NCI-H460 (cell line): ENCODE measurements at regions not wholly inside any gene's neighbourhood (a gene's known extent, or its start where the extent isn't known, plus 50 kb on each side); places are given as distances from the start of the nearest gene placed in this dataset.
A peak's percentile ranks its signal among the peaks of the same experiment; 100 is the strongest.

Source experiments
- DNase-seq: peaks from one replicate; pipeline ENCODE4 v3.0.0-alpha.2; 2016; ENCODE audit warnings: low read depth; ENCODE audit errors: extremely low read depth

DNA sequence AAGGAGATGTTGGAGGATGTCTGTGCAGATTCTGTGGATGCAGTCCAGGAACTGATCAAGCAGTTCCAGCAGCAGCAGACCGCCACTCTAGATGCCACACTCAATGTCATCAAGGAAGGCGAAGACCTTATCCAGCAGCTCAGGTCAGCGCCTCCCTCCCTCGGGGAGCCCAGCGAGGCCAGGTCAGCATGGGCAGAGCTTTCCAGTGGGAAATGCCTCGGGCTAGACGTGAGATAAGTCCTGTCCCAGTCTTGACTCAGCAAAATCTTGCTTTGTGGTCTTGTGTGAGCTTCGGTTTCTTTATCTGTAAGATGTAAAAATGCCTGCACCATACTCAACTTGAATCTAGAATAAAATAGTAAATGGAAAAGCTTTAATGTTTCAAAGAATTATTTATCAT lies 335.1 kb upstream of the UMPS start:
- DNase-seq, result no peak

DNA sequence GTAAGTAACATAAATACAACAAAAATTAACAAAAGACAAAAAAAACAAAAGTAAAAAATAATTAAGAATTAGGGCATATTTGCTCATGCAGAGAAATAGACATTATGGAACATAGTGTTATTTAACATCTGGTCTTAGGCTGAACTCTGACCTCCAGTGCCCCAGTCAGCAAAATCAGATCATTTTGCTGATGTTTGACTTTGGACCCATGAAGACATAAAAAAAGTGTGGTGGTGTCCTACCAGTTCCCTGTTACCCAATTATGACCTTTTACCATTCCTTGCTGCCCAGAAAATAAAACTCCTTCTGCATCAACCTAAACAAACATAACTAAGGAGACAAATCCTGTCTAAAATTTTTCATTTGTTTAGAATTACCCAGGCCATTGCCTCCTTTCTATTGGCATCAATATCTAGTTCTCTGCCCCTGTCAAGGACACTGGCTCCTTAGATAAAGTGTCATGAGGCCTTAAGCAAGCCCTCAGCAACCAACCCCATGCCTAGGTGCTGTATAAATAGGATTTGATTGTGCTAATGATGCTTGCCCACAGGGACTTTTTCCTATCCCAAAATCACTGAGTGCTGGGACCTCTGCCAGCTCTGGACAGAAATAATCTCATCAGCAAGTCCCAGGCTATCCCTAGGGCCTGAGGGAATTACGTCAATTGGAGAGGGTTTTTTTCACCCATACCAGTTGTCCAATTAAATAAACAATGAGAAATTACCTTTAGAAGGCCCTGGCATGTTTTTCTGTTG lies 334.5 kb upstream of the UMPS start:
- DNase-seq, result no peak

DNA sequence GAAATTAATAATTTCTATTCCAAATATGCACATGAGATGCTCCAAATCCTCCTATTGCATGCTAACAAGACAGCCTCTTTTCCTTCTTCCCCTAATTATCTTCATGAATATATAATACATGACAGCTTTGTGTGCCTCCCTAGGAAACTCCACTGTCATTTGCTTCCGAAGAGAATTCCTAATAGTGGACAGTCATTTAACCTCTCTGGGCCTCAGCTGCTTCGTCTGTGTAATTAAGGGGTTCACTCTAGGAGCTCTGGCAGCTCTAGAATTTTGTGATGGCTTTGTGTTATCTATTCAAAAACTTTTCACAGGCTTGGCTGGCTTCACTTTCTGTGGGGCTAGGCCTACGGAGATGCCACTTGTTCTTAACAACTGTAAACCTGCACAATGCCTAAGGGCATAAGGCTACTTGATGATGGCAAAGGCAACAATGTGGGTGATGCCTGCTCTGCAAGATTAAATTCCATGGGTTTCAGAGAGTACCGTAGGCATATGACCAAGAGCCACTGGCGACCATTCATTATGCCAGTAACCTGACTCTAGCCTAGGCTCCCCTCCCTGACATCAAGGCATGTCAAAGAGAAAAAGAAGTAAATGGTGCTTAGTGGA lies 333.8 kb upstream of the UMPS start:
- no peak for DNase-seq

DNA sequence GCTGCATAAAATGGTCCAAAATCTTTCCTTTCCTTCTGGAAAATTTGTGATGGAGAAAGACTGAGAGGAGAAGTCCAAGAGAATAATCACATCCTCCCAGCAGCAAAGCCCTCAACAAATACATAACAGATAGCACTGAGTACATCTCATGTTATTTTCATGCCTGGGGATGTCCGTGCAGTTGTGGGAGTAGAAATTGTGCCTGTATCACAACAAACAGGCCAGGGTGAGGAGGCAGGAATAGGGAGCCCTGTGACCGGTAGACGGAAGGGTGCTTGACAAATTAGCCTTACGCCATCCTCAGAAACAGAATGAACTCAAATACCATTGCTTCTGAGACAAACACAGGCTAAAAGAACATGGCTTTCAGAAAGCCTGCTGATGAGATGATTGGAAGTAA lies 333.2 kb upstream of the UMPS start:
- no peak for DNase-seq

DNA sequence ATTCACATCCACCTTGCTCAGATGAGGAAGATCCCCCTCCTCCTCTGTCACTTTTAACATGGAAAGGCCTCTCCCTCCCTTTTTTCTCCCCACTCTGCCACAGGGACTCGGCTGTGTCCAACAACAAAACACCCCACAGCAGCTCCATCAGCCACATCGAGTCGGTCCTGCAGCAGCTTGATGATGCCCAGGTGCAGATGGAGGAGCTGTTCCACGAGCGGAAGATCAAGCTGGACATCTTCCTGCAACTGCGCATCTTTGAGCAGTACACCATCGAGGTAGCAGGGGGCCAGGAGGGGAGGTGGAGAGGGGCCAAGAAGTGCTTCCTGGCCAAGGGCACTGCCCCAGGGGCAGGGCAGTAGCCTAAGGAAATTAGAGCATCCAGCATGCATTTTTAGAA lies 331.7 kb upstream of the UMPS start:
- DNase-seq, result no peak

DNA sequence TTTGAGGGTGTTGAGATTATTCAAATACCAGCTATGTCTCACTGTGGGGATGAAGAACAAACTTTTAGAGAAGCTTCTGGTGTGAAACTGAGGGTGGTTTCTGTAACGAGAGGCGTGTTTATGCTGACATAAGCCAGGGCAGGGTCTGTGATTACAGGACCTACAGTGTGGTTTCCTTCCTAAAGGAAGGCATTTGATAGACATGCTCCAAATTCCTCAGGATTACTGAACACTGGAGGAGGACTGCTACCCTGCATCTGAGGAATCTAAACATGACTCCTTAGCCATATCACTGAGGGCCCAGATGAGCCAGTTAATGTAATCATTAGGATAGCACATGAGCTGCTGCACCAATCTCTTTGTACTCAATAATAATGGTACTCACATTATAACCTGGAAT lies 328.4 kb upstream of the UMPS start:
- DNase-seq, result peak; percentile 30

DNA sequence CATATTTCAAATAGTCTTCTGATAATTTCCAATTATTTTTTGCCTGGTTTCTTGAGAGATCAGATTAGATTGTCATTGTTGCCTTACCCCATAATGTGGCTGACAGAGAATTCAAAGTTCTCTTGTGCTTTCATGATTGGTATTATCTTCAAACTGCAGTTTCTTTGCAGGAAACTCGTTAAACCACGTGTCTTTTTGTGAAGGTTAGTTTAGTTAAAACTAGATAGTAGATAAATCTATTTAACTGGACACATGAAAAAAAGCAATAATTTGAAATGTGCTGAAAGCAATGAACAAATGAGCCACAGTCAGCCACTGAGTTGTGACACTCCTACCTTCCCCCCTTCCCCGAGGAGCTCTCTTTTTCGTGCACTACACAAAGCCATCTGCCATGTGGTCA lies 327.5 kb upstream of the UMPS start:
- DNase-seq, result no peak

DNA sequence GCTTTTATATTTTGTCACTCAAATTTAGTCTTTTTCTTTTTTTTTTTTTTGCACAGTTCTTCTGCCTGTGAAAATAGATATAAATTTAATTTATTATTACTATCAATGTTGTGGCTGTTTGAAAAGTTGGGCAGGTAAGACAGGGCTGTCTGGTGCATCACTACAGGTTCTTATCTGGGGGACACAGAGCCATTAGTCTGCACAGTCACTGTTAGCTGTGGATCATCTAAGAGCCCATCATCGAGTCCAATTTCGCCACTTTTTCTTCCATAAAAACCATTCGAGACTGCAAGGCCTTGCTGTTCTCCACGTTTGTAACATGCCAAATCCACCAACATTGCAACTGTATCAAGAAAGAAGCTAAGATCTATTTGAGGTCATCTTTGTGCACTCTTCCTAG lies 325.6 kb upstream of the UMPS start:
- no peak for DNase-seq

DNA sequence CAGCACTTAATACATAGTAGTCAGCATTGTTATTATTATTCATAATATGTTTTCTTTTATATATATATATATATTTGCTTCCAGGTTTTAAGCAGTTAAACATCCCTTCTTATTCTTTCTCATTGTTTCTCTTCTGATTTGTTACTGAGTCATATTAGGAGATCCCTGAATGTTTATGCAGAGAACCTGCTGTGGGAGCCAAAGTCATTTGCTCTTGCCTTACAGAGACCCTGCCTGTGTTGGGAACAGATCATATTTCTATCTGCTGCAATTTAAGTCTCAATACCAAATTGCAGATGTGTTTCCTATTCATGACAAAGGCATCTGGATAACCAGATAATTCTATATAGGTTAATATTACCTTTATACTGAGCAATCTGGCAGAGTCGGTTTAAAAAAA lies 323.0 kb upstream of the UMPS start:
- DNase-seq, result no peak

DNA sequence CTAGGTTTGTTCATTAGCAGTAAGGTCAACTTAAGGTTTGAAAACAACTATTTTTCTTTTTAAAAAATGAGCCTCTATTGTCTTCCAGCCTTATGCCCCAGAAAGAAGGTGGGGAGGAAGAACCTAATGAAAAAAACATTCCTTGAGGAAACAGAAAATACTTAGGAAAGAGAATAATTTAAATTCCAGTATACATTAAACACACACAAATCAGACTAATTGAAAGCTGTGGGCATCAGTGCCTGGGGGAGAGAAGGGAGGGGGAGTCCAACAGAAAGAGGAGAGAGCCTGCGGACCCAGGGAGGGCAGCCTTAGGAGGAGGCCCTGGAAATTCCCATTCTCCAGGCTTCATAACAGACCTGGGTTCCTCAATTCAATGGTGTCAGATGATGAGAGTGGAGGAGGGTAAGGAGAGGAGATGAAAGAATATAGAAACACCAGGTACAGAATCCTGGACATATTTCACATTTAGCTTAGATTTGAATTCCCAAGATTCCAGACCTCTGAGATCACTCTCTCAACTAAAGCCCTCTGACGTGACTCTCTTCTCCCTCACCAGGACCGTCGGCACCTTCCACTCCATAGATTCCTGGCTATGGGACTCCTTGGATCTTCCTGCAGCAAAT lies 320.5 kb upstream of the UMPS start:
- DNase-seq, result peak; percentile 45

DNA sequence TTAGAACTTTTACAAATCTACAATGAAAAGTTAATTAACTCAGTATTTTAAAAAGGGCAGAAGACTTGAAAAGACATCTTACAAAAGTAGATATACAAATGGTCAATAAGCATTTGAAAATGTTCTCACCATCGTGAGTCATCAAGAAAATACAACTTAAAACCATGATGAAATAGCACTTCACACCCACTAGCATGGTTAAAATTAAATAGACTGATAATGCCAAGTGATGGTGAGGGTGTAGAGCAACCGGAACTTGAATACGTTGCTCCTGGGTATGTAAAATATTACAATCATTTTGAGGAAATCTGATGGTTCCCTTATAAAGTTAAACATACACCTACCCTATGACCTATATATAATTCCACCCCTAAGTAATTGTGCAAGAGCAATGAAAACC lies 319.8 kb upstream of the UMPS start:
- peak; percentile 25 for DNase-seq

DNA sequence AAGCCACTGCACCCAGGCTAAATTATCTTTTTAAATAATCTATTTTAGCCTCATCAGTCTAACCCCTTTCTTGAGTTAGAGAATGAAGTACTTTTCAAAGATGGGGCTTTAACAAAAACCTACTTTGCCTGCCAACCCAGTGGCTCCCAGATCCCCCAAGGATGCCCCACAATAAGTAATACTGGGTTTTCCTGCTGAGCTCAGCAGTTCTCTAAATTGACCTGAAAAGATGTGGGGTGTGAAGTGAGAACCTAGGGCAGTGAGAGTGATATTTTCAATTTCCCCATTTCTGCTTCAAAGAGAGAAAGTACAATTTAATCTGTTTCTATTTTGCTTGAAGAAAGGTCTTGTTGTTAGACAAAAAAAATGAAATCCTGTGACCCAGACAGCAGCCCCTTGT lies 318.5 kb upstream of the UMPS start:
- no peak for DNase-seq

DNA sequence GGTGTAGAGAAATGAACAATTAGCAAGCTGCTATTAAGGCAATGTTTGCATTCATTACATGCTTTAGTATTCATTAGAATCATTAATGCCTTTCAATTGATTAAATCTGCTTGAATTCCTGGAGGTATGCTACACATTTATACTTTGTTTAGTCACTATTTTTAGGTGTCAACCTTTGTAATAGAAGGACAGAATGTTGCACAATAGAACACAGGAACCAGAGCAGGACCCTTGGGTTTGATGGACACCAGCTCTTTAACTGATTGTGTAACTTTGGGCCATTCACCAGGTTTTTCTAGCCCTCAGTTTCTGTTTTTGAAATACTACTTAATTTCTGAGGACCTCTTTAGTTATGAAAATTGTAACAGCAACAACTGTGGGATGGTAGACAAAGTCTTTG lies 317.6 kb upstream of the UMPS start:
- no peak for DNase-seq

DNA sequence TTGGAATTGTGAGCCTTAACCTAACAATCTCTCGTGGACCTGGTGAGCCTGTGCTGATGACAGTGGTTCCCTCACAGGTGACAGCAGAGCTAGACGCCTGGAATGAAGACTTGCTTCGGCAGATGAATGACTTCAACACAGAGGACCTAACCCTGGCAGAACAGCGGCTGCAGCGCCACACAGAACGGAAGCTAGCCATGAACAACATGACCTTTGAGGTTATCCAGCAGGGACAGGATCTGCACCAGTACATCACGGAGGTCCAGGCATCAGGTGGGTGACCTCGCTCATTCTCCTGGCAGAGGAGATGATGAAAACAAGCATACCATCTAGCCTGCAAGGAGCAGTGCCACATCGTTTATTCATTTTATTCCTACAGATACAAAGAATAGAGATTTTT lies 316.9 kb upstream of the UMPS start:
- no peak for DNase-seq

DNA sequence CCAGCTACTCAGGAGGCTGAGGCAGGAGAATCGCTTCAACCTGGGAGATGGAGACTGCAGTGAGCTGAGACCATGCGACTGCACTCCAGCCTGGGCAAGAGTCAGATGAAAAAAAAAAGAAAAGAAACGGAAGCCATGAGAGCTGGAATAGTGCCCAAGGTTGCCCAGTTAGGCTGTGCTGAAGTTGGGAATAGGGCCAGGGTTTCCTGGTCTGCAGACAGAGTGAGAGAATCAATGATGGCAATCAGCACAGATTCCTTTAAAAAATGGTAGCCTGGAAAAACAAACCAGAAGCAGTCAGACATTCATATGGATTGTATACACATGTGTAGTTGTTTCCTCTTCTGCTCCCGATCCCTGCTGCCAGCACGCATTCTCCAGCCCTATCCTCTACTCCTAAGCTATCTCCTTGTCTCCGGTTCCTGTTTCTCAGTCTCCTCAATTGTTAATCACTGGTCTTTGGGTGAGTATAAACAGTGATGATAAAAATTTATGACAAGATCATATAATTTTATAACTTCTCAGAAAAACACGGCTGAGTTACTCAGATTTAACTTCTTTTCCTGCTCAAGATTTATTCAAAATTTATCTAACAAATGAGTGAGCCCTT lies 316.2 kb upstream of the UMPS start:
- DNase-seq, result no peak

DNA sequence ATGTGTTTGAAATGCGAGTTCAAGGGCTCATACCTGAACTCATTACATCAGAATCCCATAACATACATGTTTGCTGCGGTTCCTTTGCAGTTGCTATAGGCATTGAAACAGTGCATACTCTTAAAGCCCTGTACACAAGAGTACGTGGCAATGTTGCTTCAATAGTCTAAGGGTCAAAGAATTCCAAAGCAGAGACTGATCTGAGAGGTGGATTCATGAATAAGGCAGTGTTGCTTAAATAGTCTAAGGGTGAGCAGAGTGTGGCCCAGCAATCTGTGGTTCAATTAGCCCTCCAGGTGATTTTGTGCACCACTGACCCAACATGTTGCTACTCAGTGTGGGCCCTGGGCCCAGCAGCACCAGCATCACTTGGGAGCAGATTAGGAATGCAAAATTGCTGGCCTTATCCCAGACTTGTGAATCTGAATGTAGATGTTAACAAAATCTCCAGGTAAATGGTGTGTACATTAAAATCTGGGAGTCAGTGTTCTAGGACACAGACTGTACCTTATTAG lies 314.7 kb upstream of the UMPS start:
- DNase-seq, result no peak

DNA sequence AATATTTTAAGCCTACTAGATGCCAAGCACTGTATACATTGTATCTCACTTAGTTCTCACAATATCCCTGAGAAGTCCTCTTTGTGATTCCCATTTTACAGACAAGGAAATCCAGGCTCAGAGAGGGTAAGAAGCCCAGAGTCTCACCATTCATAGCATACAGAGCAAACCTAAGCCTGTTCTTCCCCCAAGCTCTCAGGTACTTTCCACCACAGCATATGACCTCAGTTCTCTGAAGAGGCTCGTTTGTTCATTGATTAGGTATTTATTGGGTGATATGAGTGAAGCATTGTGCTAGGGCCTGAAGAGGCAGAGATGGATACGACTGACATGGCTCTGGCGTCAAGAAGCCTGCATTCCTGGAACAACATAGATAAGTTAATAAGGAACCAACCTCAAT lies 310.9 kb upstream of the UMPS start:
- no peak for DNase-seq

DNA sequence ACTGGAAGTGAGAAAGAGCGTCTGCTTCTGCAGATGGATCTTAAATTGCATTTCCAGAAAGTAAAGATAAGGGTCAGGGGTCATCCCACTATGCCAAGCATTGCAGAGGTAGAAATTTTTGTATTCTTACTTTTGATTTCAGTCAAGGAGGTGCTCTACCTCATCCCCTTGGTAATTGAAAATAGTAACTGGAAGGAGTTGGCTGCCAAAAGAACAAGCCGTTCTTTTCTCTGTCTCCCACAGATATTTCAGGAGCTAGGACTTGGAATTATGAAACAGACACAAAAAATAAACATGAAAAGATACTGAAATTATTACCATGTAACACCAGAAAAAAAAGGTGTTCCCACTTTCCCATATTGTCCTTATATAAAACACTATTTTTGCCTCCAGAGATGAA lies 309.9 kb upstream of the UMPS start:
- DNase-seq, result no peak

DNA sequence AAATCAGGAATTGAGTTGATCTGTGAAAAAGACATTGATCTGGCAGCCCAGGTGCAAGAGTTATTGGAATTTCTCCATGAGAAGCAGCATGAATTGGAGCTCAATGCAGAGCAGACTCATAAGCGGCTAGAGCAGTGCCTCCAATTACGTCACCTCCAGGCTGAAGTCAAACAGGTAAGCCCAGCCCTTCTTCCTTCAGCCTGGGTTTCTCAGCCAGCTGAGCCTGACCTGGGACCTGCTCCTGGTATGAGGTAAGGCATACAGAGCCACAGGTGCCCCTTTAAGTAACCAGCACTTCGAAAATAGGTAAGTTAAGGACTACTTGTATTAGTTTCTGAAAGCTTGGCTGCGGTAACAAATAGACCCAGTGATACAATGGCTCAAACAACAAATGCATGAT lies 307.4 kb upstream of the UMPS start:
- no peak for DNase-seq

DNA sequence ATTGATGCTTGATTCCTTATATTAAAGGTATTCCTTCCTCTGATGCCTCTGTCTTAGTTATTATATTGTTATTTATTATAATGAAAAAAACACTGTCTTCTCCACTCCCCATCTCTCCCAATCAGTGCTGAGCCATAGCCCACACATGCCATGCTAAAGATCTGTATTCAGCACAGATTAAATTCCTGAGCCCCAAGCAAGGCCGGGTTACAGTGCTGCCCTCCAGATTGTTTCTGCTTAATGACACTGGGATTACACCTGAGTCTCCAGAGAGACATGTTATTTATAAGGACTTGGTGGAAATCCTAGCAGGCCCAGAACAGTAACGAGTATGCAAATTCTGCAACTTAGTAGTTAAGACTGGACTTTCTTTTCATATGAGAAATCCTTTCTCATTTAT lies 305.9 kb upstream of the UMPS start:
- no peak for DNase-seq

DNA sequence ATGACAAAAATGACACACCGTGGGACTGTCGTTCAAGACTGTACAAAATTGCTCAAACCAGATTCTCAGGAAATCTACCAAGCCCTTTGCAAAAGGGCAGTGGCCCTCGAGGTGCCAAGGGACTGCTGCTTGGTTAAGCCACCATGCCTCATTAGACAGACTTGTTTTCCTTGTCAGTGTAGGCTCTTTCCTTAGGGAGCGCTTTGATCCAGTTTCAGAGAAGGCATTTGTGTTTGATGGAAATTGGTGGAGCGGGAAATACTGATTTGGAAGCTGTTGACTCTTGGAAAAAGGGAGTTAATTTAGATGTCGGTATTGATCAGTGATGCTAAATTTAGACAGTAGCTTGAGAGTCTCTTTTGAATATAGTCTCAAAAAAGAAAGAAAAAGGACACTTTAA lies 304.3 kb upstream of the UMPS start:
- DNase-seq, result no peak
